ENCODE measurements at regions not wholly inside any gene's neighbourhood (a gene's known extent, or its start where the extent isn't known, plus 50 kb on each side); places are given as distances from the start of the nearest gene placed in this dataset.

GRCh38 chr20:6579417-6579816 is 188.1 kb upstream of the BMP2 start:
- TF ChIP-seq, protein P1, sequence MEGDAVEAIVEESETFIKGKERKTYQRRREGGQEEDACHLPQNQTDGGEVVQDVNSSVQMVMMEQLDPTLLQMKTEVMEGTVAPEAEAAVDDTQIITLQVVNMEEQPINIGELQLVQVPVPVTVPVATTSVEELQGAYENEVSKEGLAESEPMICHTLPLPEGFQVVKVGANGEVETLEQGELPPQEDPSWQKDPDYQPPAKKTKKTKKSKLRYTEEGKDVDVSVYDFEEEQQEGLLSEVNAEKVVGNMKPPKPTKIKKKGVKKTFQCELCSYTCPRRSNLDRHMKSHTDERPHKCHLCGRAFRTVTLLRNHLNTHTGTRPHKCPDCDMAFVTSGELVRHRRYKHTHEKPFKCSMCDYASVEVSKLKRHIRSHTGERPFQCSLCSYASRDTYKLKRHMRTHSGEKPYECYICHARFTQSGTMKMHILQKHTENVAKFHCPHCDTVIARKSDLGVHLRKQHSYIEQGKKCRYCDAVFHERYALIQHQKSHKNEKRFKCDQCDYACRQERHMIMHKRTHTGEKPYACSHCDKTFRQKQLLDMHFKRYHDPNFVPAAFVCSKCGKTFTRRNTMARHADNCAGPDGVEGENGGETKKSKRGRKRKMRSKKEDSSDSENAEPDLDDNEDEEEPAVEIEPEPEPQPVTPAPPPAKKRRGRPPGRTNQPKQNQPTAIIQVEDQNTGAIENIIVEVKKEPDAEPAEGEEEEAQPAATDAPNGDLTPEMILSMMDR (IDR thresholded peaks at IDR 0.05): no peak
- TF ChIP-seq MYC (IDR thresholded peaks at IDR 0.05; ENCODE audit: borderline replicate concordance, low read length) (no peak), KDM1A (IDR thresholded peaks at IDR 0.05; ENCODE audit: low read depth) (no peak), JUN (IDR thresholded peaks at IDR 0.05) (no peak), CHD2 (IDR thresholded peaks at IDR 0.05; ENCODE audit: low read length, partially characterized antibody) (no peak)

Measured in A549 (cell line).